AG09309 (cell line): ENCODE measurements at regions not wholly inside any gene's neighbourhood (a gene's known extent, or its start where the extent isn't known, plus 50 kb on each side); places are given as distances from the start of the nearest gene placed in this dataset.

Experiments used
- DNase-seq: peaks from one replicate; pipeline ENCODE4 v3.0.0-alpha.2; 2010; ENCODE audit warnings: low read depth
- H3K4me3 ChIP-seq: 2 replicates; pipeline ENCODE4 v1.5.1; 2011; ENCODE audit warnings: mild to moderate bottlenecking, low read depth, low read length, moderate library complexity; ENCODE audit not compliant: control insufficient read depth
- TF ChIP-seq, protein P1 (sequence below): IDR thresholded peaks from 2 replicates; pipeline ENCODE4 v1.5.1; 2011; ENCODE audit warnings: mild to moderate bottlenecking, low read depth, low read length, inconsistent platforms; ENCODE audit not compliant: insufficient read depth, control insufficient read depth; ENCODE audit errors: missing control alignments

DNA sequence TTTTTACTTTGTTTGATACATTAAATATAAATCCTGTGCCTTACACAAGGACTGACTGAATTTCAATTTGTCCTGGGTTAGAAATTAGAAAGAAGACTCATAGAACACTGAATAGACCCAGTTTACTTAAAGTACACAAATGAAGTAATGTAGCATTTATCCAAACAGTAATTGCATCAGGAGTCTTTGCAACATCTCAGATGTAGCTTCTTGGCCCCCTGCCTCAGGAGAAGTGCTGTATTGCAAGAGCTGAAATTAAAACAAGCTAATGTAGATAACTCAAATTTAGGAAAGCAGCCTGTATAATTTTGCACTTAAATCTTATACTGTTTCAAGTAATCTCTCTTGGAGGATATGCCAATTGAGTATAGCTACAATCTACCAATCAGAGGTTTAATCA, 54.3 kb upstream of the KCND2 start:
- DNase-seq = no peak
- no peak overlapping the region for H3K4me3 ChIP-seq
- TF ChIP-seq, protein P1, sequence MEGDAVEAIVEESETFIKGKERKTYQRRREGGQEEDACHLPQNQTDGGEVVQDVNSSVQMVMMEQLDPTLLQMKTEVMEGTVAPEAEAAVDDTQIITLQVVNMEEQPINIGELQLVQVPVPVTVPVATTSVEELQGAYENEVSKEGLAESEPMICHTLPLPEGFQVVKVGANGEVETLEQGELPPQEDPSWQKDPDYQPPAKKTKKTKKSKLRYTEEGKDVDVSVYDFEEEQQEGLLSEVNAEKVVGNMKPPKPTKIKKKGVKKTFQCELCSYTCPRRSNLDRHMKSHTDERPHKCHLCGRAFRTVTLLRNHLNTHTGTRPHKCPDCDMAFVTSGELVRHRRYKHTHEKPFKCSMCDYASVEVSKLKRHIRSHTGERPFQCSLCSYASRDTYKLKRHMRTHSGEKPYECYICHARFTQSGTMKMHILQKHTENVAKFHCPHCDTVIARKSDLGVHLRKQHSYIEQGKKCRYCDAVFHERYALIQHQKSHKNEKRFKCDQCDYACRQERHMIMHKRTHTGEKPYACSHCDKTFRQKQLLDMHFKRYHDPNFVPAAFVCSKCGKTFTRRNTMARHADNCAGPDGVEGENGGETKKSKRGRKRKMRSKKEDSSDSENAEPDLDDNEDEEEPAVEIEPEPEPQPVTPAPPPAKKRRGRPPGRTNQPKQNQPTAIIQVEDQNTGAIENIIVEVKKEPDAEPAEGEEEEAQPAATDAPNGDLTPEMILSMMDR = no peak

DNA sequence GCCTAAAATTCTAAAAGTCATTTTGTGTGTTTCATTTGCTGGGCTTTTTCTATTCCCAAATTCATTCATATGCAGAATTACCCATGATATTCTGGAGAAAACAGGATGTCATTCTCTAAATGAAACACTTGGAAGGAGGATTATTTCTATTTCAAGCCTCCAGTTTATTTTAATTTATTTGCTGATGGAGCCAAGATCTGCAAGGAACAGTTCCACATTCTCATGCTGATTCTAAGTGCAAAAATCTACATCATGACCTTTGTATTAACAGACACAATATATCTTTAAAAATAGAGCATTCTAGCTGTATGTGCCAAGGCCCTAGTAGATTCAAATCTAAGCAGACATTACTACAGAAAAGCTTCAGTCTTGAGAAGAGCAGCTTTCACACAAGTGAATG, 51.3 kb upstream of the KCND2 start:
- no peak for DNase-seq
- TF ChIP-seq, protein P1 = no peak
- H3K4me3 ChIP-seq = no peak overlapping the region
